HCT116 (cell line): ENCODE measurements at regions not wholly inside any gene's neighbourhood (a gene's known extent, or its start where the extent isn't known, plus 50 kb on each side); places are given as distances from the start of the nearest gene placed in this dataset.

Source experiments
- ATAC-seq: fragments of 200-7000 bp; cut with Tn5 transposase; 2 replicates; pipeline ENCODE4 v1.9.1; 2020; ENCODE audit warnings: mild to moderate bottlenecking, moderate library complexity
- BruUV-seq: library from RNA; stranded (reverse); fragments of 400-500 nt; replicated peaks from 2 replicates; lab custom pipeline; 2021; lab: Mats Ljungman, UMichigan
- CTCF ChIA-PET: fragments of 300-600 bp; sonication (Branson Sonifier 250); formaldehyde crosslinking; loops from one replicate; lab custom pipeline; 2021; ENCODE audit warnings: antibody characterized with exemption; lab: Charles Lee
- POLR2A ChIA-PET: fragments of 300-600, 350-600 bp; sonication (Branson Sonifier 250); formaldehyde crosslinking; loops from one replicate; lab custom pipeline; 2021; ENCODE audit warnings: antibody characterized with exemption; lab: Charles Lee
- RAD21 ChIA-PET, 2 experiments: fragments of 300-600 bp; sonication (Branson Sonifier 250); formaldehyde crosslinking; loops; one replicate each; lab custom pipeline; 2023; ENCODE audit warnings: low total read pairs in 2 of 2; ENCODE audit not compliant: uncharacterized antibody in 2 of 2, unreplicated experiment in 2 of 2, low non-redundant PET in 1 of 2; lab: Charles Lee
- DNase-seq: peaks from one replicate; pipeline ENCODE4 v3.0.0-alpha.2; 2010; ENCODE audit warnings: low read depth, low spot score
- H2AFZ ChIP-seq: fragments of 200-600 bp; shearing (Covaris generic), sonication (generic); 2 replicates; pipeline ENCODE4 v1.6.1; 2017; ENCODE audit warnings: low read depth, mixed run types, mixed read lengths, antibody characterized with exemption, low read length; ENCODE audit not compliant: poor library complexity, severe bottlenecking
- H3K27ac ChIP-seq: 2 replicates; pipeline ENCODE4 v1.5.1; 2012; ENCODE audit warnings: low read depth, low read length
- H3K27me3 ChIP-seq: fragments of 200-600 bp; sonication (generic); 2 replicates; pipeline ENCODE4 v1.6.1; 2016; ENCODE audit warnings: mixed run types, low read length, mixed read lengths; ENCODE audit not compliant: insufficient read depth
- H3K36me3 ChIP-seq, 2 experiments: fragments of 200-500 bp in 1 of 2; fragments of 200-600 bp in 1 of 2; sonication (Bioruptor generic) in 1 of 2; sonication (generic) in 1 of 2; 2 replicates each; pipeline versions ENCODE4 v1.5.1 to v1.6.1; 2014 to 2016; ENCODE audit warnings: low read length in 2 of 2, inconsistent platforms in 1 of 2, mixed read lengths in 1 of 2, mixed run types in 1 of 2; ENCODE audit not compliant: insufficient read depth in 2 of 2, control insufficient read depth in 1 of 2
- H3K4me1 ChIP-seq, 2 experiments: fragments of 200-600 bp in 1 of 2; sonication (generic) in 1 of 2; 2 replicates each; pipeline versions ENCODE4 v1.5.1 to v1.6.1; 2012 to 2017; ENCODE audit warnings: low read length in 2 of 2, inconsistent platforms in 1 of 2, mild to moderate bottlenecking in 1 of 2, mixed read lengths in 1 of 2, mixed run types in 1 of 2, moderate library complexity in 1 of 2; ENCODE audit not compliant: insufficient read depth in 2 of 2, control insufficient read depth in 1 of 2
- H3K4me2 ChIP-seq: fragments of 200-600 bp; sonication (generic); 2 replicates; pipeline ENCODE4 v1.6.1; 2017; ENCODE audit warnings: mixed run types, low read length, mixed read lengths
- H3K4me3 ChIP-seq, 2 experiments: fragments of 200-600 bp in 1 of 2; sonication (generic) in 1 of 2; replicated peaks in 1 of 2; 2 replicates each; pipeline ENCODE4 v1.5.1; 2011 to 2016; ENCODE audit warnings: low read length in 2 of 2, control low read depth in 1 of 2, low read depth in 1 of 2, mild to moderate bottlenecking in 1 of 2, mixed read lengths in 1 of 2, mixed run types in 1 of 2
- H3K79me2 ChIP-seq: fragments of 200-600 bp; sonication (generic); 2 replicates; pipeline ENCODE4 v1.6.1; 2017; ENCODE audit warnings: mild to moderate bottlenecking, mixed run types, low read length, moderate library complexity, mixed read lengths; ENCODE audit not compliant: insufficient read depth
- H3K9ac ChIP-seq: fragments of 200-600 bp; sonication (generic); 2 replicates; pipeline ENCODE4 v1.6.1; 2016; ENCODE audit warnings: low read length, mixed read lengths
- H3K9me2 ChIP-seq: fragments of 200-600 bp; sonication (generic), shearing (Covaris generic); 2 replicates; pipeline ENCODE4 v1.6.1; 2017; ENCODE audit warnings: mixed run types, mild to moderate bottlenecking, moderate library complexity; ENCODE audit not compliant: insufficient read depth
- H3K9me3 ChIP-seq, 2 experiments: fragments of 200-500 bp in 1 of 2; fragments of 200-600 bp in 1 of 2; sonication (Bioruptor generic) in 1 of 2; sonication (generic) in 1 of 2; 2 replicates each; pipeline ENCODE4 v1.6.1; 2014 to 2017; ENCODE audit warnings: low read length in 2 of 2, mixed read lengths in 2 of 2, inconsistent platforms in 1 of 2, low read depth in 1 of 2, mild to moderate bottlenecking in 1 of 2, mixed run types in 1 of 2, moderate library complexity in 1 of 2; ENCODE audit not compliant: control insufficient read depth in 1 of 2, insufficient read depth in 1 of 2
- H4K20me1 ChIP-seq: fragments of 200-600 bp; sonication (generic), shearing (Covaris generic); 2 replicates; pipeline ENCODE4 v1.6.1; 2017; ENCODE audit warnings: mixed run types, mild to moderate bottlenecking, moderate library complexity; ENCODE audit not compliant: insufficient read depth
- CBX3 ChIP-seq: IDR thresholded peaks from 2 replicates; pipeline ENCODE4 v1.6.1; 2012; ENCODE audit warnings: low read depth
- EGR1 ChIP-seq: IDR thresholded peaks from 2 replicates; pipeline ENCODE4 v1.6.1; 2012; ENCODE audit warnings: low read depth
- ELF1 ChIP-seq: IDR thresholded peaks from 2 replicates; pipeline ENCODE4 v1.6.1; 2012; ENCODE audit warnings: low read depth, borderline replicate concordance
- JUND ChIP-seq: IDR thresholded peaks from 2 replicates; pipeline ENCODE4 v1.6.1; 2012
- MAX ChIP-seq: IDR thresholded peaks from 2 replicates; pipeline ENCODE4 v1.6.1; 2012
- POLR2A ChIP-seq: IDR thresholded peaks from 2 replicates; pipeline ENCODE4 v1.7.0; 2011; ENCODE audit warnings: borderline replicate concordance; ENCODE audit not compliant: insufficient read depth, insufficient read length; ENCODE audit errors: extremely low read depth
- POLR2AphosphoS5 ChIP-seq: IDR thresholded peaks from 2 replicates; pipeline ENCODE4 v1.6.1; 2011; ENCODE audit warnings: mild to moderate bottlenecking, low read depth, low read length, moderate library complexity
- RAD21 ChIP-seq: IDR thresholded peaks from 2 replicates; pipeline ENCODE4 v1.6.1; 2012; ENCODE audit warnings: low read depth, mild to moderate bottlenecking
- SIN3A ChIP-seq: IDR thresholded peaks from 2 replicates; pipeline ENCODE4 v1.6.1; 2012; ENCODE audit warnings: low read depth
- SP1 ChIP-seq: IDR thresholded peaks from 2 replicates; pipeline ENCODE4 v1.6.1; 2012; ENCODE audit warnings: low read depth
- SRF ChIP-seq: IDR thresholded peaks from 2 replicates; pipeline ENCODE4 v1.6.1; 2012; ENCODE audit warnings: low read depth
- TCF7L2 ChIP-seq: IDR thresholded peaks from 2 replicates; pipeline ENCODE4 v1.7.0; 2011; ENCODE audit warnings: borderline replicate concordance, inconsistent platforms; ENCODE audit not compliant: insufficient read depth, insufficient read length; ENCODE audit errors: extremely low read depth
- YY1 ChIP-seq: IDR thresholded peaks from 2 replicates; pipeline ENCODE4 v1.6.1; 2011; ENCODE audit warnings: low read length, low read depth, moderate library complexity, mild to moderate bottlenecking; ENCODE audit not compliant: insufficient replicate concordance; ENCODE audit errors: extremely low read depth
- intact Hi-C: fragments of 100-400 bp; cut with micrococcal nuclease; formaldehyde crosslinking; loops from 2 replicates; pipeline ENCODE4 v1.10.0; 2022
- TF ChIP-seq, protein P1 (sequence below), 3 experiments: fragments of 200-600 bp in 1 of 3; sonication (generic) in 1 of 3; IDR thresholded peaks in 2 of 3; conservative IDR thresholded peaks in 1 of 3; 2 replicates each; pipeline ENCODE4 v1.5.1; 2012 to 2017; ENCODE audit warnings: low read depth in 2 of 3, low read length in 2 of 3, antibody characterized with exemption in 1 of 3, borderline replicate concordance in 1 of 3, control low read depth in 1 of 3, mild to moderate bottlenecking in 1 of 3, mixed read lengths in 1 of 3, mixed run types in 1 of 3, moderate library complexity in 1 of 3; ENCODE audit not compliant: insufficient read depth in 1 of 3
- TF ChIP-seq, protein P2 (sequence below): IDR thresholded peaks from 2 replicates; pipeline ENCODE4 v1.6.1; 2012
- TF ChIP-seq, protein P3 (sequence below): IDR thresholded peaks from 2 replicates; pipeline ENCODE4 v1.6.1; 2011; ENCODE audit warnings: mild to moderate bottlenecking, low read length, moderate library complexity; ENCODE audit not compliant: insufficient replicate concordance; ENCODE audit errors: extremely low read depth

DNA sequence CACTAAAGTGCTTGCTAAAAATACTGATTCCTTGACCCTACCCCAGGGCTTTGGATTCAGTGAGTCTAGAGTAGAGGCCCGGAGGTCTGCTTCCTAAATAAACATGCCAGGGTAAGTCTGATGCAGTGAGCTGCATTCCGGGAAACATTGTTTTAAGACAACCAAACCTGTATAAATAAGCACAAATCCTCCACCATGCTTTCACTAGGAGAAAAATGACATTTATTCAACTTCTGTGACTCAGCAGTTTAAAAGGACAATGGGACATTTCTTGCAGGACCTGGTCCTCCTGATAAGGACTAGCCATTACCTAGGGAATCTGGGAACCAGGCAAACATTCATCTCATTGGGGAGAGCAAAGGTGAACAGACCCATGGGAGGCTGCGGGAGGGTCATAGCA is 335.3 kb downstream of the MLLT3 start (continued):
- TF ChIP-seq, protein P1, sequence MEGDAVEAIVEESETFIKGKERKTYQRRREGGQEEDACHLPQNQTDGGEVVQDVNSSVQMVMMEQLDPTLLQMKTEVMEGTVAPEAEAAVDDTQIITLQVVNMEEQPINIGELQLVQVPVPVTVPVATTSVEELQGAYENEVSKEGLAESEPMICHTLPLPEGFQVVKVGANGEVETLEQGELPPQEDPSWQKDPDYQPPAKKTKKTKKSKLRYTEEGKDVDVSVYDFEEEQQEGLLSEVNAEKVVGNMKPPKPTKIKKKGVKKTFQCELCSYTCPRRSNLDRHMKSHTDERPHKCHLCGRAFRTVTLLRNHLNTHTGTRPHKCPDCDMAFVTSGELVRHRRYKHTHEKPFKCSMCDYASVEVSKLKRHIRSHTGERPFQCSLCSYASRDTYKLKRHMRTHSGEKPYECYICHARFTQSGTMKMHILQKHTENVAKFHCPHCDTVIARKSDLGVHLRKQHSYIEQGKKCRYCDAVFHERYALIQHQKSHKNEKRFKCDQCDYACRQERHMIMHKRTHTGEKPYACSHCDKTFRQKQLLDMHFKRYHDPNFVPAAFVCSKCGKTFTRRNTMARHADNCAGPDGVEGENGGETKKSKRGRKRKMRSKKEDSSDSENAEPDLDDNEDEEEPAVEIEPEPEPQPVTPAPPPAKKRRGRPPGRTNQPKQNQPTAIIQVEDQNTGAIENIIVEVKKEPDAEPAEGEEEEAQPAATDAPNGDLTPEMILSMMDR (IDR thresholded peaks at IDR 0.05 in 2 of 3, conservative IDR thresholded peaks at IDR 0.05 in 1 of 3; ENCODE audit: borderline replicate concordance in 1 of 3, insufficient read depth in 1 of 3, low read depth in 2 of 3, low read length in 2 of 3): no peak
- no peak for TF ChIP-seq SIN3A
- TF ChIP-seq CBX3: no peak
- TF ChIP-seq, protein P2, sequence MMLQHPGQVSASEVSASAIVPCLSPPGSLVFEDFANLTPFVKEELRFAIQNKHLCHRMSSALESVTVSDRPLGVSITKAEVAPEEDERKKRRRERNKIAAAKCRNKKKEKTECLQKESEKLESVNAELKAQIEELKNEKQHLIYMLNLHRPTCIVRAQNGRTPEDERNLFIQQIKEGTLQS: no peak
- no peak for TF ChIP-seq POLR2A
- no peak for TF ChIP-seq YY1

- no peak overlapping the region for H3K4me2 ChIP-seq
- ChIA-PET RAD21 (no interaction called here), CTCF (no interaction called here), POLR2A (no interaction called here)
- intact Hi-C loops: no loop called here
- H3K4me3 ChIP-seq: no peak overlapping the region
- H3K4me1 ChIP-seq: no peaks in the 10 kb centered on the region
- no peaks in the 10 kb centered on the region for H3K36me3 ChIP-seq
- H3K27me3 ChIP-seq: no peaks in the 10 kb centered on the region
- no peak for ATAC-seq
- H2AFZ ChIP-seq: no peak overlapping the region
- TF ChIP-seq POLR2AphosphoS5 (no peak), EGR1 (no peak), RAD21 (no peak), SP1 (no peak), MAX (no peak), TCF7L2 (no peak), ELF1 (no peak), JUND (no peak), POLR2A (no peak), SRF (no peak), YY1 (no peak)
- TF ChIP-seq, protein P3, sequence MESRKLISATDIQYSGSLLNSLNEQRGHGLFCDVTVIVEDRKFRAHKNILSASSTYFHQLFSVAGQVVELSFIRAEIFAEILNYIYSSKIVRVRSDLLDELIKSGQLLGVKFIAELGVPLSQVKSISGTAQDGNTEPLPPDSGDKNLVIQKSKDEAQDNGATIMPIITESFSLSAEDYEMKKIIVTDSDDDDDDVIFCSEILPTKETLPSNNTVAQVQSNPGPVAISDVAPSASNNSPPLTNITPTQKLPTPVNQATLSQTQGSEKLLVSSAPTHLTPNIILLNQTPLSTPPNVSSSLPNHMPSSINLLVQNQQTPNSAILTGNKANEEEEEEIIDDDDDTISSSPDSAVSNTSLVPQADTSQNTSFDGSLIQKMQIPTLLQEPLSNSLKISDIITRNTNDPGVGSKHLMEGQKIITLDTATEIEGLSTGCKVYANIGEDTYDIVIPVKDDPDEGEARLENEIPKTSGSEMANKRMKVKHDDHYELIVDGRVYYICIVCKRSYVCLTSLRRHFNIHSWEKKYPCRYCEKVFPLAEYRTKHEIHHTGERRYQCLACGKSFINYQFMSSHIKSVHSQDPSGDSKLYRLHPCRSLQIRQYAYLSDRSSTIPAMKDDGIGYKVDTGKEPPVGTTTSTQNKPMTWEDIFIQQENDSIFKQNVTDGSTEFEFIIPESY: no peak
- no peaks in the 10 kb centered on the region for H3K9me2 ChIP-seq
- H3K9me3 ChIP-seq: no peaks in the 10 kb centered on the region
- no peaks in the 10 kb centered on the region for H4K20me1 ChIP-seq
- no peak overlapping the region for H3K27ac ChIP-seq
- BruUV-seq: no TSS peak
- no peak for DNase-seq
- no peaks in the 10 kb centered on the region for H3K79me2 ChIP-seq
- H3K9ac ChIP-seq: no peak overlapping the region
Measured at GRCh38 chr9:20286154-20286700, 336.1 kb downstream of the MLLT3 start.
